ENCODE measurements at regions not wholly inside any gene's neighbourhood (a gene's known extent, or its start where the extent isn't known, plus 50 kb on each side); places are given as distances from the start of the nearest gene placed in this dataset.

GRCh38 chr12:97168804-97169203, 261.7 kb downstream of the NEDD1 start:
- no peak overlapping the region for H3K27ac ChIP-seq (ENCODE audit: insufficient read depth, low read length, poor library complexity, severe bottlenecking)
- no peak overlapping the region for H3K4me3 ChIP-seq (ENCODE audit: insufficient read depth, low read depth, low read length, poor library complexity, severe bottlenecking)
- H3K36me3 ChIP-seq (ENCODE audit: control insufficient read depth, insufficient read depth, low read length), result no peaks in the 10 kb centered on the region
- no peak for DNase-seq
- no peaks in the 10 kb centered on the region for H3K9me3 ChIP-seq (ENCODE audit: control insufficient read depth, low read length)
- H3K4me1 ChIP-seq (ENCODE audit: control insufficient read depth, insufficient read depth, low read length, poor library complexity, severe bottlenecking), result no peaks in the 10 kb centered on the region
- no peaks in the 10 kb centered on the region for H3K27me3 ChIP-seq (replicated peaks; ENCODE audit: control insufficient read depth, insufficient read depth, low read length, poor library complexity, severe bottlenecking)

- Histone ChIP-seq H3K27me3 (replicated peaks; ENCODE audit: control insufficient read depth, insufficient read depth, low read length, poor library complexity, severe bottlenecking) (no peaks in the 10 kb centered on the region), H3K27ac (ENCODE audit: insufficient read depth, low read length, poor library complexity, severe bottlenecking) (no peak overlapping the region), H3K9me3 (ENCODE audit: control insufficient read depth, low read length) (no peaks in the 10 kb centered on the region), H3K4me1 (ENCODE audit: control insufficient read depth, insufficient read depth, low read length, poor library complexity, severe bottlenecking) (no peaks in the 10 kb centered on the region), H3K36me3 (ENCODE audit: control insufficient read depth, insufficient read depth, low read length) (no peaks in the 10 kb centered on the region), H3K4me3 (ENCODE audit: insufficient read depth, low read depth, low read length, poor library complexity, severe bottlenecking) (no peak overlapping the region)
- DNase-seq, result no peak
Observed at GRCh38 chr12:97169889-97170567, 263.0 kb downstream of the NEDD1 start.

GRCh38 chr12:97173688-97174410, 266.8 kb downstream of the NEDD1 start:
- H3K9me3 ChIP-seq (ENCODE audit: control insufficient read depth, low read length), result no peaks in the 10 kb centered on the region

GRCh38 chr12:97177481-97177880, 270.4 kb downstream of the NEDD1 start:
- no peak for DNase-seq
- H3K27me3 ChIP-seq (replicated peaks; ENCODE audit: control insufficient read depth, insufficient read depth, low read length, poor library complexity, severe bottlenecking), result no peaks in the 10 kb centered on the region

More at GRCh38 chr12:97173688-97174410, 266.8 kb downstream of the NEDD1 start:
- no peaks in the 10 kb centered on the region for H3K27me3 ChIP-seq (replicated peaks; ENCODE audit: control insufficient read depth, insufficient read depth, low read length, poor library complexity, severe bottlenecking)
- no peaks in the 10 kb centered on the region for H3K36me3 ChIP-seq (ENCODE audit: control insufficient read depth, insufficient read depth, low read length)
- no peak overlapping the region for H3K27ac ChIP-seq (ENCODE audit: insufficient read depth, low read length, poor library complexity, severe bottlenecking)
- no peaks in the 10 kb centered on the region for H3K4me1 ChIP-seq (ENCODE audit: control insufficient read depth, insufficient read depth, low read length, poor library complexity, severe bottlenecking)
- no peak for DNase-seq
- no peak overlapping the region for H3K4me3 ChIP-seq (ENCODE audit: insufficient read depth, low read depth, low read length, poor library complexity, severe bottlenecking)

GRCh38 chr12:97181571-97182265, 274.7 kb downstream of the NEDD1 start:
- Histone ChIP-seq H3K27me3 (replicated peaks; ENCODE audit: control insufficient read depth, insufficient read depth, low read length, poor library complexity, severe bottlenecking) (no peaks in the 10 kb centered on the region), H3K4me1 (ENCODE audit: control insufficient read depth, insufficient read depth, low read length, poor library complexity, severe bottlenecking) (no peaks in the 10 kb centered on the region), H3K27ac (ENCODE audit: insufficient read depth, low read length, poor library complexity, severe bottlenecking) (no peak overlapping the region), H3K4me3 (ENCODE audit: insufficient read depth, low read depth, low read length, poor library complexity, severe bottlenecking) (no peak overlapping the region), H3K9me3 (ENCODE audit: control insufficient read depth, low read length) (no peaks in the 10 kb centered on the region), H3K36me3 (ENCODE audit: control insufficient read depth, insufficient read depth, low read length) (no peaks in the 10 kb centered on the region)
- no peak for DNase-seq

More at GRCh38 chr12:97177481-97177880, 270.4 kb downstream of the NEDD1 start:
- Histone ChIP-seq H3K27ac (ENCODE audit: insufficient read depth, low read length, poor library complexity, severe bottlenecking) (no peak overlapping the region), H3K4me1 (ENCODE audit: control insufficient read depth, insufficient read depth, low read length, poor library complexity, severe bottlenecking) (no peaks in the 10 kb centered on the region), H3K36me3 (ENCODE audit: control insufficient read depth, insufficient read depth, low read length) (no peaks in the 10 kb centered on the region), H3K4me3 (ENCODE audit: insufficient read depth, low read depth, low read length, poor library complexity, severe bottlenecking) (no peak overlapping the region), H3K9me3 (ENCODE audit: control insufficient read depth, low read length) (no peaks in the 10 kb centered on the region)

GRCh38 chr12:97182769-97183168, 275.7 kb downstream of the NEDD1 start:
- no peak for DNase-seq
- Histone ChIP-seq H3K9me3 (ENCODE audit: control insufficient read depth, low read length) (no peaks in the 10 kb centered on the region), H3K4me3 (ENCODE audit: insufficient read depth, low read depth, low read length, poor library complexity, severe bottlenecking) (no peak overlapping the region), H3K27ac (ENCODE audit: insufficient read depth, low read length, poor library complexity, severe bottlenecking) (no peak overlapping the region), H3K27me3 (replicated peaks; ENCODE audit: control insufficient read depth, insufficient read depth, low read length, poor library complexity, severe bottlenecking) (no peaks in the 10 kb centered on the region), H3K36me3 (ENCODE audit: control insufficient read depth, insufficient read depth, low read length) (no peaks in the 10 kb centered on the region), H3K4me1 (ENCODE audit: control insufficient read depth, insufficient read depth, low read length, poor library complexity, severe bottlenecking) (no peaks in the 10 kb centered on the region)

- H3K27ac ChIP-seq (ENCODE audit: insufficient read depth, low read length, poor library complexity, severe bottlenecking), result no peak overlapping the region
- no peak overlapping the region for H3K4me3 ChIP-seq (ENCODE audit: insufficient read depth, low read depth, low read length, poor library complexity, severe bottlenecking)
- H3K9me3 ChIP-seq (ENCODE audit: control insufficient read depth, low read length), result no peaks in the 10 kb centered on the region
- no peaks in the 10 kb centered on the region for H3K27me3 ChIP-seq (replicated peaks; ENCODE audit: control insufficient read depth, insufficient read depth, low read length, poor library complexity, severe bottlenecking)
- no peaks in the 10 kb centered on the region for H3K4me1 ChIP-seq (ENCODE audit: control insufficient read depth, insufficient read depth, low read length, poor library complexity, severe bottlenecking)
- no peak for DNase-seq
- H3K36me3 ChIP-seq (ENCODE audit: control insufficient read depth, insufficient read depth, low read length), result no peaks in the 10 kb centered on the region
Observed at GRCh38 chr12:97184127-97184773, 277.2 kb downstream of the NEDD1 start.

- no peaks in the 10 kb centered on the region for H3K9me3 ChIP-seq (ENCODE audit: control insufficient read depth, low read length)
- no peaks in the 10 kb centered on the region for H3K4me1 ChIP-seq (ENCODE audit: control insufficient read depth, insufficient read depth, low read length, poor library complexity, severe bottlenecking)
- no peak overlapping the region for H3K4me3 ChIP-seq (ENCODE audit: insufficient read depth, low read depth, low read length, poor library complexity, severe bottlenecking)
- H3K27me3 ChIP-seq (replicated peaks; ENCODE audit: control insufficient read depth, insufficient read depth, low read length, poor library complexity, severe bottlenecking), result no peaks in the 10 kb centered on the region
- DNase-seq, result no peak
- no peaks in the 10 kb centered on the region for H3K36me3 ChIP-seq (ENCODE audit: control insufficient read depth, insufficient read depth, low read length)
- H3K27ac ChIP-seq (ENCODE audit: insufficient read depth, low read length, poor library complexity, severe bottlenecking), result no peak overlapping the region
Observed at GRCh38 chr12:97185567-97185966, 277.0 kb upstream of the RMST start.

GRCh38 chr12:97194546-97194945, 268.1 kb upstream of the RMST start:
- H3K9me3 ChIP-seq (ENCODE audit: control insufficient read depth, low read length), result no peaks in the 10 kb centered on the region
- no peaks in the 10 kb centered on the region for H3K4me1 ChIP-seq (ENCODE audit: control insufficient read depth, insufficient read depth, low read length, poor library complexity, severe bottlenecking)
- H3K27ac ChIP-seq (ENCODE audit: insufficient read depth, low read length, poor library complexity, severe bottlenecking), result no peak overlapping the region
- DNase-seq, result no peak
- no peak overlapping the region for H3K4me3 ChIP-seq (ENCODE audit: insufficient read depth, low read depth, low read length, poor library complexity, severe bottlenecking)
- H3K36me3 ChIP-seq (ENCODE audit: control insufficient read depth, insufficient read depth, low read length), result no peaks in the 10 kb centered on the region
- no peaks in the 10 kb centered on the region for H3K27me3 ChIP-seq (replicated peaks; ENCODE audit: control insufficient read depth, insufficient read depth, low read length, poor library complexity, severe bottlenecking)

Measured in effector memory CD4-positive, alpha-beta T cell (primary cell).